ENCODE measurements at regions not wholly inside any gene's neighbourhood (a gene's known extent, or its start where the extent isn't known, plus 50 kb on each side); places are given as distances from the start of the nearest gene placed in this dataset.

DNA sequence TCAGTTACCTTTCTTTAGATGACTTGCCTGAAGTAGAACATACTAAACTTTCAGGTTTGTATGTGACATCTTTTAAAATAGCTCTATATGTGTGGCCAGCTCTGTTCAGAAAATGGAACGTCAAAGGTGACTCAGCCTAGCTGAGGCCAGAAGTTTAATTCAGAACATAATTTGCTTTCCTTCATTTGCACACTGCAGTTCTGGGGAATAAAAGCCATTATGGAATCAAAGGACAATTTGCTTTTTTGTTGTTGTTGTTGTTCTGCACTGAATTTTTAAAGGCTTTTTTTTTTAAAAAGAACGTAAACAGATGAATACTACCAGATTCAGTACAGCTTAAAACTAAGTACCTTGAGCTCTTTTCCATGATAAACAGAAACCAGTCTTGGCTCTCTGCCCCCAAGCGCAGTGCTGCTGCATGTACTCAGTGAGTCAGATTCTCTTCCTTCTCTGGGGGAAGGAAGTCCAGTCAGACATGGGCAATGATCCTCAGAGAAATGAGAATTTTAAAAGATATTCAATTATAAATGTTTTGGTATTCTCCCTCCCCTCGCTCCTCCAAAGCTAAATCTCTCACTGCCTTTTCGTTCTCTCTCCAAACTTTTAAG, 644.2 kb downstream of the NOVA1 start:
- Mint-ChIP-seq H3K4me3 (no peak overlapping the region), H3K36me3 (no peaks in the 10 kb centered on the region), H3K27ac (no peak overlapping the region), H3K27me3 (no peaks in the 10 kb centered on the region), H3K9me3 (peaks cover 5 to 34% (median 16%) of the 10 kb centered on the region in 3 donors), H3K4me1 (no peaks in the 10 kb centered on the region)

GRCh38 chr14:25945746-25946145, 652.1 kb downstream of the NOVA1 start:
- no peak overlapping the region for H3K27ac Mint-ChIP-seq
- H3K36me3 Mint-ChIP-seq, result peaks cover 3% of the 10 kb centered on the region
- H3K9me3 Mint-ChIP-seq, result peaks cover 2 to 10% (median 8%) of the 10 kb centered on the region in 3 donors
- no peaks in the 10 kb centered on the region for H3K27me3 Mint-ChIP-seq
- no peaks in the 10 kb centered on the region for H3K4me1 Mint-ChIP-seq
- H3K4me3 Mint-ChIP-seq, result no peak overlapping the region

GRCh38 chr14:25944020-25944419, 653.8 kb downstream of the NOVA1 start:
- Mint-ChIP-seq H3K27me3 (no peaks in the 10 kb centered on the region), H3K4me3 (no peak overlapping the region), H3K27ac (no peak overlapping the region), H3K9me3 (peaks cover 2 to 13% (median 5%) of the 10 kb centered on the region in 3 donors), H3K36me3 (peaks cover 3% of the 10 kb centered on the region), H3K4me1 (no peaks in the 10 kb centered on the region)

DNA sequence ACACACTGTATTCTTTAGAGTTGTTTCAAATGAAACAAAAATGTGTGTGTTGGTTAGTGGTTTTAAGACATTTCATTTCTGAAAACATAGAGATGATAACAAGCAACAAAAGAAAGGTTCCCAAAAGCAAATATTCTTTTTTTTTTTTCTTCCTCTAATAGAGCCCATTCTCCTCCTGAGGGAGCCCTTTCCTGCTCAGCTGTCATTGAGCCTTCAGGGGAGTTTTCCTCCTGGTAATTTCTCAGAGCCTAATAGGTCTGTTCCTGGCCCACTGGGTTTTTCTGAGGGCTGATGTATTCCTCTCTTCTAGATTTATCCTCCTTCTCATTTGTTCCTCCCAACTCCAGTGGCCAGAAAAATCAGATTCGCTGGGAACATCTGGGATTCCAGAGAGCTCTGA, 654.5 kb downstream of the NOVA1 start:
- Mint-ChIP-seq H3K4me3 (no peak overlapping the region), H3K4me1 (no peaks in the 10 kb centered on the region), H3K27ac (no peak overlapping the region), H3K27me3 (no peaks in the 10 kb centered on the region), H3K36me3 (peaks cover 3% of the 10 kb centered on the region), H3K9me3 (peaks cover 0 to 13% (median 5%) of the 10 kb centered on the region in 3 donors)

DNA sequence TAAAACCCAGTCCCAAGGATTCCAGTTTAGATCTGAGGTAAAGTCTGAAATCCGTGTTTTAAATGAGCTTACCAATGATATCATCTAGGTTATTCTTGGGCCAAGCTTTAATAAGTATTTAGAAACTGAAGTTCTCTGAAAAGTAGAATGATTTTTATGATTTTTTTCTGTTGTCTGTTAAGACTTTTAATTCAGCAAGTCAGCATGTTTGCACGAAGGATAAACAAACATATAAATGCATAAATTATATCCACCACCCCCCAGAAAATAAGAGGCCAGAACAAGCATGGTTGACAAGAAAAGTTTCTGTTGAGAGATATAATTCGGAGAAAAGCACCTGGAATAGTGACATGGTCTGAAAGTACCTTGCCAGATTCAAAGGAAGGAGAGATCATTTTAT, 655.7 kb downstream of the NOVA1 start:
- H3K36me3 Mint-ChIP-seq, result peaks cover 3% of the 10 kb centered on the region
- no peaks in the 10 kb centered on the region for H3K4me1 Mint-ChIP-seq
- H3K9me3 Mint-ChIP-seq, result peaks cover 2 to 13% (median 8%) of the 10 kb centered on the region in 3 donors
- no peak overlapping the region for H3K27ac Mint-ChIP-seq
- H3K27me3 Mint-ChIP-seq, result no peaks in the 10 kb centered on the region
- H3K4me3 Mint-ChIP-seq, result no peak overlapping the region

DNA sequence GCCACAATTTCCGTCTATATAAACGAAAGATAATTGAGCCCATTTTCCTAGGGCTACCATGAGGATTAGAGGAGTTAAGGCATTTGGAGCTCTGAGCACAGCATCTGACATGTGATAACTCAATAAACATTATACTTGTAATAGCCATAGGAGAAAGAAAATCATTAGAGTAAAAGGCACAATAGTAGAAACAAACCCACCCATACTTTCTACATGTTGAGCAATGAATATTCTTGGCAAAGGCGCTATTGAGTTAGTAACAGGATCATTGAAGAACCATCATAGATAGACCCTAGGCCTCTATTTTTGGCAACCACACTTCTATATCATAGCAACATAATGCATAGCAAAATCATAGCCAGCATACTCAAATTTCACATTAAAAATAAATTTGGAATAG, 664.1 kb downstream of the NOVA1 start:
- Mint-ChIP-seq H3K4me1 (no peaks in the 10 kb centered on the region), H3K4me3 (no peak overlapping the region), H3K27me3 (no peaks in the 10 kb centered on the region), H3K27ac (no peak overlapping the region), H3K9me3 (peaks cover 2 to 7% (median 2%) of the 10 kb centered on the region in 3 donors), H3K36me3 (no peaks in the 10 kb centered on the region)

- no peaks in the 10 kb centered on the region for H3K27me3 Mint-ChIP-seq
These were observed 667.8 kb downstream of the NOVA1 start for GRCh38 chr14:25929881-25930615.

GRCh38 chr14:25911831-25912230, 686.0 kb downstream of the NOVA1 start:
- H3K27ac Mint-ChIP-seq, result no peak overlapping the region
- no peak overlapping the region for H3K4me3 Mint-ChIP-seq
- H3K36me3 Mint-ChIP-seq, result no peaks in the 10 kb centered on the region
- no peaks in the 10 kb centered on the region for H3K27me3 Mint-ChIP-seq
- no peaks in the 10 kb centered on the region for H3K4me1 Mint-ChIP-seq
- peaks cover 2 to 7% (median 7%) of the 10 kb centered on the region in 3 donors for H3K9me3 Mint-ChIP-seq

More at GRCh38 chr14:25929881-25930615, 667.8 kb downstream of the NOVA1 start:
- Mint-ChIP-seq H3K36me3 (no peaks in the 10 kb centered on the region), H3K4me1 (no peaks in the 10 kb centered on the region), H3K4me3 (no peak overlapping the region), H3K9me3 (peaks cover 2 to 11% (median 4%) of the 10 kb centered on the region in 3 donors), H3K27ac (no peak overlapping the region)

DNA sequence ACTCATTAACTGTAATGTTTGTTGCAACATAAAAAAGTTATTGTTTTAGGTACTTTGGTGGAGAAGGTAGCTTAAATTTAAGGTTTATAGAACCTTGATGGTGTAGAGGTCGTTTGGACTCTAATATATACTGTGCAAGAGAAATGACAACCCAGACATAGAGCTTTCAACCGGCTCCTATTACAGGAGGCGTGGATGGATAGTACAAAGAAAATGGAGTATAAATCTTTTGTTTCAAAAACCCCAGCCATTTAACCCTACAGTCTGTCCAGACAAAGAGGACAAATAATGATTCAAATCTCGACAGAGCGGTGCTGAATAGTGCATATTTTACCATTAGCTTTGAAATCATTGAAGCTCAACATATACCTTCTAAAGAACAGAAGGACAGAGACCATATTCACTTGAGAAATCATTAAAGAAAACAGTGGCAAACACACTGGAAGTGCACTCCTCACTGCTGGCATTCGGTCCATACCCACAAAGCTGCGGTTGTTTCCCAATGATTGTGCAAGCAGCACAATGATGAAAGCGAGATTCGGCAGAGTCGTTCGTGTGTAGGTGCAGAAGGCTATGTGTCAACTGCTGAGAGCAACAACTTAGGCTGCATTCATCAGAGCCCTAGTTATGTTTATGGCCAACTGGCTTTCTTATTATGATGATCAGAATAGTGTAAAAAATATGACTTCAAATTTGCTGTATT, 688.6 kb downstream of the NOVA1 start:
- no peaks in the 10 kb centered on the region for H3K4me1 Mint-ChIP-seq
- no peaks in the 10 kb centered on the region for H3K36me3 Mint-ChIP-seq
- no peak overlapping the region for H3K4me3 Mint-ChIP-seq
- H3K27ac Mint-ChIP-seq, result no peak overlapping the region
- peaks cover 0 to 5% (median 4%) of the 10 kb centered on the region in 3 donors for H3K9me3 Mint-ChIP-seq
- H3K27me3 Mint-ChIP-seq, result no peaks in the 10 kb centered on the region

- Mint-ChIP-seq H3K27ac (no peak overlapping the region), H3K4me3 (no peak overlapping the region), H3K9me3 (peaks cover 0 to 5% (median 4%) of the 10 kb centered on the region in 3 donors), H3K4me1 (no peaks in the 10 kb centered on the region), H3K36me3 (no peaks in the 10 kb centered on the region), H3K27me3 (no peaks in the 10 kb centered on the region)
These were observed 689.4 kb downstream of the NOVA1 start for GRCh38 chr14:25908277-25909044.

GRCh38 chr14:25904446-25904845, 693.4 kb downstream of the NOVA1 start:
- H3K36me3 Mint-ChIP-seq, result no peaks in the 10 kb centered on the region
- peaks cover 2 to 7% (median 5%) of the 10 kb centered on the region in 3 donors for H3K9me3 Mint-ChIP-seq
- no peaks in the 10 kb centered on the region for H3K27me3 Mint-ChIP-seq
- H3K27ac Mint-ChIP-seq, result no peak overlapping the region
- no peaks in the 10 kb centered on the region for H3K4me1 Mint-ChIP-seq
- H3K4me3 Mint-ChIP-seq, result no peak overlapping the region

GRCh38 chr14:25899197-25899596, 698.6 kb downstream of the NOVA1 start:
- no peak overlapping the region for H3K27ac Mint-ChIP-seq
- H3K36me3 Mint-ChIP-seq, result no peaks in the 10 kb centered on the region
- no peaks in the 10 kb centered on the region for H3K27me3 Mint-ChIP-seq
- H3K4me3 Mint-ChIP-seq, result no peak overlapping the region
- peaks cover 0 to 10% (median 3%) of the 10 kb centered on the region in 3 donors for H3K9me3 Mint-ChIP-seq
- H3K4me1 Mint-ChIP-seq, result no peaks in the 10 kb centered on the region

DNA sequence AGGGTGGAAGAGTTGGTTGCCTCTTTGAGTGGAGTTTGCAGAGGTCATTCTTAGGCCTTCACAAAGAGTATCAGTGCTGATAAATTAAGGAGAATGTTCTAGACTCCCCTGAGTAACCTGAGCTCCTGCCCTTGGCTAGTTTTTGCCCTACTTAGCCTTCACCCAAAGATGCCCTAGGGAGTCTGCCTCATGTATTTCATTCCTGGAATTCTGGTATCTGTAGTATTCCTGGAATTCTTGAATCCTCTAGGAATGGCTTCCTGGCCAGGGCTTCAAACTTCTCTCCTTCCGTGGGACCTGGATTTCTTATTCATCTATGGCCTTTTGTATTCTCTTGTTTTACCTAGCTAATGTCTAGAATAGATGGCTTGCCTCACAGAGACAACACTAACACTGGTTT, 701.1 kb downstream of the NOVA1 start:
- no peaks in the 10 kb centered on the region for H3K27me3 Mint-ChIP-seq
- no peak overlapping the region for H3K27ac Mint-ChIP-seq
- no peaks in the 10 kb centered on the region for H3K36me3 Mint-ChIP-seq
- no peaks in the 10 kb centered on the region for H3K4me1 Mint-ChIP-seq
- no peak overlapping the region for H3K4me3 Mint-ChIP-seq
- H3K9me3 Mint-ChIP-seq, result peaks cover 6 to 14% (median 9%) of the 10 kb centered on the region in 3 donors

DNA sequence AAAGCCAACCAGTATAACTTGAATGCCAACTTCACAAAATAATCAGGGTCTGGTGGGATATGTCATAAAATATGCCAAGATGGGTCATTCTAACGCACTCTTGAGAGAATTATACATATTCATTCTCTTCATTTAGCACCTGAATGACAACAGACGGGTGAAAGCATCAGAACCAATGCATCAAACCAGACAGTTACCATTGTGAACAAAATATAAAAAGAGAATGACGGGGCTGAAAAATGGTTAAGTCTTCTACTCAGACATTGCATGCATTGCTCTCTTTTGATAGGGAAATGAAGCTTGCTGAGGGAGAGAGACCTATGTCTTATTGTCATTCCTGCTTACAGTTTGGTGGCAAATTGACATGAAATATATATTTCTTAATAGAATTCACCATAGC, 702.1 kb downstream of the NOVA1 start:
- H3K27me3 Mint-ChIP-seq, result no peaks in the 10 kb centered on the region
- peaks cover 4 to 14% (median 9%) of the 10 kb centered on the region in 3 donors for H3K9me3 Mint-ChIP-seq
- no peak overlapping the region for H3K27ac Mint-ChIP-seq
- no peaks in the 10 kb centered on the region for H3K4me1 Mint-ChIP-seq
- H3K4me3 Mint-ChIP-seq, result no peak overlapping the region
- H3K36me3 Mint-ChIP-seq, result no peaks in the 10 kb centered on the region
